RWPE1 (cell line): ENCODE measurements at regions not wholly inside any gene's neighbourhood (a gene's known extent, or its start where the extent isn't known, plus 50 kb on each side); places are given as distances from the start of the nearest gene placed in this dataset.

Experiments
- CTCF ChIA-PET: fragments of 350-600 bp; sonication (Branson Sonifier 250); formaldehyde crosslinking; extraction: SDS; loops from one replicate; lab custom pipeline; 2021; lab: Yijun Ruan, JAX
- POLR2A ChIA-PET: fragments of 400-600 bp; formaldehyde crosslinking; extraction: SDS; loops from one replicate; lab custom pipeline; 2020; ENCODE audit warnings: antibody characterized with exemption; ENCODE audit not compliant: low non-redundant PET; lab: Yijun Ruan, JAX
- DNase-seq: peaks from one replicate; pipeline ENCODE4 v3.0.0; 2012; ENCODE audit warnings: low spot score
- H3K27ac ChIP-seq: fragments of 450-650 bp; 2 replicates; pipeline ENCODE4 v1.5.1; 2017
- CTCF ChIP-seq: fragments of 450-650 bp; conservative IDR thresholded peaks from 2 replicates; pipeline ENCODE4 v1.5.1; 2017; ENCODE audit warnings: low read depth, mild to moderate bottlenecking

GRCh38 chr7:97390052-97390451, 272.6 kb downstream of the SDHAF3 start:
- H3K27ac ChIP-seq: no peak overlapping the region
- ChIA-PET POLR2A (no interaction called here), CTCF (interaction anchor here (0.6 to 0.8 kb wide), 2 partner anchors 8 to 242 kb away, joined by 3 to 5 read pairs; no protein-coding TSS in a partner anchor)
- DNase-seq: no peak
- TF ChIP-seq CTCF: no peak

GRCh38 chr7:97390915-97391593, 273.6 kb downstream of the SDHAF3 start:
- no peak for TF ChIP-seq CTCF
- no peak overlapping the region for H3K27ac ChIP-seq
- ChIA-PET CTCF (no interaction called here), POLR2A (no interaction called here)
- DNase-seq: no peak

- no peak for TF ChIP-seq CTCF
- ChIA-PET POLR2A (no interaction called here), CTCF (no interaction called here)
- no peak for DNase-seq
- no peak overlapping the region for H3K27ac ChIP-seq
Observed at GRCh38 chr7:97401398-97401797, 283.9 kb downstream of the SDHAF3 start.

GRCh38 chr7:97405835-97406234, 288.3 kb downstream of the SDHAF3 start:
- no peak for DNase-seq

GRCh38 chr7:97407106-97407505, 289.6 kb downstream of the SDHAF3 start:
- TF ChIP-seq CTCF: no peak
- DNase-seq: no peak
- H3K27ac ChIP-seq: no peak overlapping the region
- CTCF ChIA-PET: no interaction called here
- POLR2A ChIA-PET: no interaction called here

More at GRCh38 chr7:97405835-97406234, 288.3 kb downstream of the SDHAF3 start:
- CTCF ChIA-PET: no interaction called here
- no peak overlapping the region for H3K27ac ChIP-seq
- POLR2A ChIA-PET: no interaction called here
- TF ChIP-seq CTCF: no peak

GRCh38 chr7:97409346-97409745, 291.8 kb downstream of the SDHAF3 start:
- ChIA-PET POLR2A (no interaction called here), CTCF (no interaction called here)
- H3K27ac ChIP-seq: no peak overlapping the region
- DNase-seq: no peak
- no peak for TF ChIP-seq CTCF
